OCI-LY3 (cell line): ENCODE measurements at regions not wholly inside any gene's neighbourhood (a gene's known extent, or its start where the extent isn't known, plus 50 kb on each side); places are given as distances from the start of the nearest gene placed in this dataset.

Experiments used
- H2AFZ ChIP-seq: fragments of 200-600, 300-600 bp; shearing (Covaris generic); 2 replicates; pipeline ENCODE4 v1.6.0; 2014; ENCODE audit warnings: antibody characterized with exemption, low read depth, low read length
- H3K27ac ChIP-seq: fragments of 200-600, 300-600 bp; sonication (generic); 2 replicates; pipeline ENCODE4 v1.5.1; 2014; ENCODE audit warnings: mild to moderate bottlenecking, low read length, moderate library complexity, mixed read lengths
- H3K27me3 ChIP-seq: fragments of 200-600, 300-600 bp; sonication (generic); 2 replicates; pipeline ENCODE4 v1.6.1; 2014; ENCODE audit warnings: low read depth, low read length, mixed read lengths
- H3K36me3 ChIP-seq: fragments of 200-600, 300-600 bp; sonication (generic); replicated peaks from 2 replicates; pipeline ENCODE3; 2014; ENCODE audit warnings: low read depth, low read length, mixed read lengths
- H3K4me1 ChIP-seq: fragments of 300-600, 200-600 bp; sonication (generic); 2 replicates; pipeline ENCODE4 v1.6.1; 2014; ENCODE audit warnings: low read length, mixed read lengths
- H3K4me2 ChIP-seq: fragments of 200-600, 300-600 bp; sonication (generic); 2 replicates; pipeline ENCODE4 v1.6.1; 2014; ENCODE audit warnings: low read length, mixed read lengths
- H3K4me3 ChIP-seq: fragments of 300-600, 200-600 bp; sonication (generic); 2 replicates; pipeline ENCODE4 v1.5.1; 2014; ENCODE audit warnings: antibody characterized with exemption, mild to moderate bottlenecking, low read length, moderate library complexity
- H3K79me2 ChIP-seq: fragments of 300-600, 200-600 bp; shearing (Covaris generic); 2 replicates; pipeline ENCODE4 v1.6.1; 2014; ENCODE audit warnings: mild to moderate bottlenecking, low read length, mixed read lengths
- H3K9ac ChIP-seq: fragments of 300-600, 200-600 bp; shearing (Covaris generic); 2 replicates; pipeline ENCODE4 v1.6.0; 2014; ENCODE audit warnings: mild to moderate bottlenecking, low read length, moderate library complexity
- H3K9me3 ChIP-seq: fragments of 200-600, 300-600 bp; shearing (Covaris generic); 2 replicates; pipeline ENCODE4 v1.6.1; 2014; ENCODE audit warnings: low read length, mixed read lengths; ENCODE audit not compliant: insufficient read depth
- H4K20me1 ChIP-seq: fragments of 200-600, 300-600 bp; sonication (generic); 2 replicates; pipeline ENCODE4 v1.6.1; 2016; ENCODE audit warnings: low read length, mixed read lengths; ENCODE audit not compliant: insufficient read depth
- EZH2phosphoT487 ChIP-seq: fragments of 200-600 bp; shearing (Covaris generic); IDR thresholded peaks from 2 replicates; pipeline ENCODE4 v1.6.1; 2018; ENCODE audit warnings: antibody characterized with exemption, mixed run types, low read depth
- TF ChIP-seq, protein P1 (sequence below): fragments of 200-600, 300-600 bp; sonication (generic); IDR thresholded peaks from 2 replicates; pipeline ENCODE4 v1.5.1; 2014; ENCODE audit warnings: antibody characterized with exemption, low read length, low read depth

DNA sequence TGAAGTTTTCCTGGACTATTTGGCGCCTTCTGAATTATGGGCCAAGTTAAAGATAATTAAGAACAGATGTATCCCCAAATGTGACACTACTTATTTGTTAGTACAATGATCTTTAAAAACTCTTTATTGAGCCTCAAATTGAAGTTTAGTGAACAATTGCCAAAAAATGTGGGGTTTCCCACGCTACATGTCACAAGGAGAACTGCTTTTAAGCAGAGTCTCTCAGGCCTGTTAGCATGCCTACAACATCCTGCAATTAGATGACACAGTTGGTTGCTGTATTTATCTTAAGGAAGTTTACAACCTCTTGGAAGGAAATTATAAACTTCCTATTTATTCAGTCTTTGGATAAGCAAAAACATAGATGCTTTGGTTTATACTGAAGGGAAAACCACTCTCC lies 733.0 kb downstream of the TNS3 start:
- TF ChIP-seq, protein P1, sequence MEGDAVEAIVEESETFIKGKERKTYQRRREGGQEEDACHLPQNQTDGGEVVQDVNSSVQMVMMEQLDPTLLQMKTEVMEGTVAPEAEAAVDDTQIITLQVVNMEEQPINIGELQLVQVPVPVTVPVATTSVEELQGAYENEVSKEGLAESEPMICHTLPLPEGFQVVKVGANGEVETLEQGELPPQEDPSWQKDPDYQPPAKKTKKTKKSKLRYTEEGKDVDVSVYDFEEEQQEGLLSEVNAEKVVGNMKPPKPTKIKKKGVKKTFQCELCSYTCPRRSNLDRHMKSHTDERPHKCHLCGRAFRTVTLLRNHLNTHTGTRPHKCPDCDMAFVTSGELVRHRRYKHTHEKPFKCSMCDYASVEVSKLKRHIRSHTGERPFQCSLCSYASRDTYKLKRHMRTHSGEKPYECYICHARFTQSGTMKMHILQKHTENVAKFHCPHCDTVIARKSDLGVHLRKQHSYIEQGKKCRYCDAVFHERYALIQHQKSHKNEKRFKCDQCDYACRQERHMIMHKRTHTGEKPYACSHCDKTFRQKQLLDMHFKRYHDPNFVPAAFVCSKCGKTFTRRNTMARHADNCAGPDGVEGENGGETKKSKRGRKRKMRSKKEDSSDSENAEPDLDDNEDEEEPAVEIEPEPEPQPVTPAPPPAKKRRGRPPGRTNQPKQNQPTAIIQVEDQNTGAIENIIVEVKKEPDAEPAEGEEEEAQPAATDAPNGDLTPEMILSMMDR, result no peak
- no peak for TF ChIP-seq EZH2phosphoT487
- no peak overlapping the region for H3K4me3 ChIP-seq
- H3K4me2 ChIP-seq, result no peak overlapping the region
- no peaks in the 10 kb centered on the region for H3K79me2 ChIP-seq
- H2AFZ ChIP-seq, result no peak overlapping the region
- no peaks in the 10 kb centered on the region for H3K27me3 ChIP-seq
- no peak overlapping the region for H3K9ac ChIP-seq
- H3K9me3 ChIP-seq, result no peaks in the 10 kb centered on the region
- H3K36me3 ChIP-seq, result no peaks in the 10 kb centered on the region
- H3K4me1 ChIP-seq, result no peaks in the 10 kb centered on the region
- H4K20me1 ChIP-seq, result no peaks in the 10 kb centered on the region
- H3K27ac ChIP-seq, result no peak overlapping the region

DNA sequence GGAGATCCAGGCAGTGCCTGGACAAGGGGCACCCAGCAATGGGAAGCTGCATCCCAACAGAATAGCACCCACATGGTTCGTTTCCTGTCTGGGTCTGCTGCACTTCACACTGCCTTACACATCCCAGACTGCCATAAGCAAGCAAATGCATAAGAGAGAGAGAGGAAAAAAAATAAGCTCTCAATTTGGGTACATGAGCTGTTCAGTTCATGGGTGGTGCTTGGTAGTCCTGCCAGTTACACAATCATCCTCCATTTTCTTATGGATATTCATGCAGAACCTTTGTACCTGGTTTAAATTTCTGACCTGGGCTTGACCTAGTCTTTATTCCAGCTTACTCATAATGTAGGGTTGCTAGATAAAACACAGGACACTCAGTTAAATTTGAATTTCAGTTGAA lies 733.6 kb downstream of the TNS3 start:
- Histone ChIP-seq H4K20me1 (no peaks in the 10 kb centered on the region), H3K27me3 (no peaks in the 10 kb centered on the region), H2AFZ (no peak overlapping the region), H3K27ac (no peak overlapping the region), H3K4me2 (no peak overlapping the region), H3K4me3 (no peak overlapping the region), H3K9ac (no peak overlapping the region), H3K9me3 (no peaks in the 10 kb centered on the region), H3K4me1 (no peaks in the 10 kb centered on the region), H3K36me3 (no peaks in the 10 kb centered on the region), H3K79me2 (no peaks in the 10 kb centered on the region)
- TF ChIP-seq, protein P1, result no peak
- no peak for TF ChIP-seq EZH2phosphoT487

DNA sequence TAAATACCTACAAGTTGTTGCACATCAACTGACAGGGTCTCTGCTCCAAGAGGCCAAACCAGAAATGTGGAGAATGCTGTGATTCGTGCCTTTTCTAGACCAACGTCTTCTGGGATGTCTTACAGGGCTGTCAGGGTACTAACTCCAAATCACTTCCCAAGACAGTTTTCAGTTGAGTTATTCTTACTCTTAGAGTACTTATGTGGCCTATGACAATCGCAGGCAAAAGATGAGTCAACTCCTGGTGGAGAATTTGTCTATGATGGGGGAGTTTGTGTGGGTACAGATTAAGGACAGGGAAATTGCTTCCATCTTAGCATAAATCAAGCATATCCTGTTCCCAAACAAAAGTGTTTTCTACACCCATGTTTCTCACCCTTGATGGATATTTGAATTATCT lies 734.8 kb downstream of the TNS3 start:
- Histone ChIP-seq H3K79me2 (no peaks in the 10 kb centered on the region), H3K36me3 (no peaks in the 10 kb centered on the region), H3K9ac (no peak overlapping the region), H3K4me1 (no peaks in the 10 kb centered on the region), H2AFZ (no peak overlapping the region), H3K4me3 (no peak overlapping the region), H3K9me3 (no peaks in the 10 kb centered on the region), H4K20me1 (no peaks in the 10 kb centered on the region), H3K4me2 (no peak overlapping the region), H3K27ac (no peak overlapping the region), H3K27me3 (no peaks in the 10 kb centered on the region)
- TF ChIP-seq, protein P1, result no peak
- no peak for TF ChIP-seq EZH2phosphoT487

DNA sequence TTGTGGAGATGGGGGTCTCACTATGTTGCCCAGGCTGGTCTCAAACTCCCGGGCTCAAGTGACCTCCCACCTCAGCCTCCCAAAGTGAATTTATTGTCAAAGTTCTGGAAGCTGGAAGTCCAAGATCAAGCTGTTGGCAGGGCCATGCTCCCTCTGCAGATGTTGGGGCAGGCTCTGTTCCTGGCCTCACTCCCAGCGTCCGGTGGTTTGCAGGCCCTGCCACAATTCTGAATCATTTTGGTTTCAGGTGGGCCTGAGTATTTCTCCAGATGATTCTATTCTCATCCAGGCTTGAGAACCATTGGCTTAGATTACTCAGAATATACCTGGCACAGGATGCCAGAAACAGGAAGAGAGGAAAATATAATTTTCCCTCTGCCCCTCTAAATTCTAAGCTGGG lies 737.4 kb downstream of the TNS3 start:
- TF ChIP-seq EZH2phosphoT487, result no peak
- TF ChIP-seq, protein P1, result no peak
- Histone ChIP-seq H3K4me1 (no peaks in the 10 kb centered on the region), H3K79me2 (no peaks in the 10 kb centered on the region), H4K20me1 (no peaks in the 10 kb centered on the region), H3K9me3 (no peaks in the 10 kb centered on the region), H3K27me3 (no peaks in the 10 kb centered on the region), H3K4me2 (no peak overlapping the region), H3K9ac (no peak overlapping the region), H2AFZ (no peak overlapping the region), H3K36me3 (no peaks in the 10 kb centered on the region), H3K4me3 (no peak overlapping the region), H3K27ac (no peak overlapping the region)
